ENCODE measurements at regions not wholly inside any gene's neighbourhood (a gene's known extent, or its start where the extent isn't known, plus 50 kb on each side); places are given as distances from the start of the nearest gene placed in this dataset.
"Not testable (repeated sequence)": the region's sequence is repeated elsewhere in the genome, so short reads cannot be mapped to it uniquely, and the experiment has no call there.

- no peak overlapping the region for H3K27ac ChIP-seq (ENCODE audit: low read length)
- no CpG with 5 or more reads among the region's 1 CpG for WGBS (ENCODE audit: insufficient coverage, insufficient read length)
- no peak for DNase-seq (ENCODE audit: low read depth, low spot score)
- no peaks in the 10 kb centered on the region for H3K36me3 ChIP-seq (ENCODE audit: control insufficient read depth, insufficient read depth, low read length)
- H3K9me3 ChIP-seq (ENCODE audit: control insufficient read depth, insufficient read depth, low read length): no peaks in the 10 kb centered on the region
- H3K4me3 ChIP-seq (ENCODE audit: low read length): no peak overlapping the region
- H3K27me3 ChIP-seq (ENCODE audit: control insufficient read depth, insufficient read depth, low read length): no peaks in the 10 kb centered on the region
- H3K4me1 ChIP-seq (ENCODE audit: control insufficient read depth, insufficient read depth, low read length): no peaks in the 10 kb centered on the region
Measured at GRCh38 chr18:72986103-72986502, 118.3 kb upstream of the NETO1 start.

GRCh38 chr18:72985686-72986085, 117.9 kb upstream of the NETO1 start:
- H3K27ac ChIP-seq (ENCODE audit: low read length): no peak overlapping the region
- no peaks in the 10 kb centered on the region for H3K27me3 ChIP-seq (ENCODE audit: control insufficient read depth, insufficient read depth, low read length)
- no peak for DNase-seq (ENCODE audit: low read depth, low spot score)
- WGBS (ENCODE audit: insufficient coverage, insufficient read length): no CpG with 5 or more reads among the region's 2 CpGs
- no peaks in the 10 kb centered on the region for H3K9me3 ChIP-seq (ENCODE audit: control insufficient read depth, insufficient read depth, low read length)
- H3K4me1 ChIP-seq (ENCODE audit: control insufficient read depth, insufficient read depth, low read length): no peaks in the 10 kb centered on the region
- H3K4me3 ChIP-seq (ENCODE audit: low read length): no peak overlapping the region
- no peaks in the 10 kb centered on the region for H3K36me3 ChIP-seq (ENCODE audit: control insufficient read depth, insufficient read depth, low read length)

DNA sequence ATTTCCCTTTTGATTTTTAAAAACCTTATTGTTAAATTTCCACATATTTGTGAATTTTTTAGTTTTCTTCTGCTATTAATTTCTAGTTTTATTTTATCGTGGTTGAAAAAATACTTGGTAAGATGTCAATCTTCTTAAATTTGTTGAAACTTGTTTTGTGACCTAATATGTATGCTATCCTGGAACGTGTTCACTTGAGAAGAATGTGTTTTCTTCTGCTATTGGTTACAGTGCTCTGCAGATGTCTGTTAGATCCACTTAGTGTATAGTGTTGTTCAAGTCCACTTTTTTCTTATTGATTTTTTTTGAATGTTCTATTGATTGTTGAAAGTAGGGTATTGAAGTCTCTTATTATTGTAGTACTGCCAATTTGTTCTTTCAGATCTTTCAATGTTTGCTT, 116.5 kb upstream of the NETO1 start:
- WGBS (ENCODE audit: insufficient coverage, insufficient read length): no CpG with 5 or more reads among the region's 2 CpGs

GRCh38 chr18:72973841-72974240, 106.1 kb upstream of the NETO1 start:
- Histone ChIP-seq H3K27me3 (ENCODE audit: control insufficient read depth, insufficient read depth, low read length) (no peaks in the 10 kb centered on the region), H3K9me3 (ENCODE audit: control insufficient read depth, insufficient read depth, low read length) (no peaks in the 10 kb centered on the region), H3K4me1 (ENCODE audit: control insufficient read depth, insufficient read depth, low read length) (no peaks in the 10 kb centered on the region), H3K4me3 (ENCODE audit: low read length) (no peak overlapping the region), H3K27ac (ENCODE audit: low read length) (no peak overlapping the region), H3K36me3 (ENCODE audit: control insufficient read depth, insufficient read depth, low read length) (no peaks in the 10 kb centered on the region)
- WGBS (ENCODE audit: insufficient coverage, insufficient read length): no CpG with 5 or more reads among the region's 2 CpGs
- no peak for DNase-seq (ENCODE audit: low read depth, low spot score)

More for the DNA sequence above, 116.5 kb upstream of the NETO1 start:
- no peak for DNase-seq (ENCODE audit: low read depth, low spot score)
- Histone ChIP-seq H3K4me3 (ENCODE audit: low read length) (no peak overlapping the region), H3K27me3 (ENCODE audit: control insufficient read depth, insufficient read depth, low read length) (no peaks in the 10 kb centered on the region), H3K27ac (ENCODE audit: low read length) (no peak overlapping the region), H3K4me1 (ENCODE audit: control insufficient read depth, insufficient read depth, low read length) (no peaks in the 10 kb centered on the region), H3K9me3 (ENCODE audit: control insufficient read depth, insufficient read depth, low read length) (no peaks in the 10 kb centered on the region), H3K36me3 (ENCODE audit: control insufficient read depth, insufficient read depth, low read length) (no peaks in the 10 kb centered on the region)

DNA sequence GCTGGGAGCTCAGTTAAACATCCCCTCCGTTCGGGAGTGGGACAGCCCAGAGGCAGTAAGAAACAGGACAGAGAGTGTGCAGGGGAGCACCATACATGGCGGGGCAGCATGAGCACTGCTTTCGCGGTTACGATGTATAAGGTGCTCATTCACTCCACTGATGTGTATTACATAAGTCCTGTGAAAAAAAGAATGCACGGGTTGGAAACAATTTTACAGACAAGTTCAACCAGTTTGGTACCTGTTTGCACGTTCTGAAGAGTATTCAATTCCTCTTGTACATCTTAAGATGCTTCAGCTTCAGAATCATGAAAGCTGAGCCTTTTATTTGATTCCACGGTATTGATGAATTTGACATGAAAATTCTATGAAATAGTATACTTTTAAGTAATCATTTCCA, 97.8 kb upstream of the NETO1 start:
- no CpG with 5 or more reads among the region's 9 CpGs for WGBS (ENCODE audit: insufficient coverage, insufficient read length)
- H3K27me3 ChIP-seq (ENCODE audit: control insufficient read depth, insufficient read depth, low read length): no peaks in the 10 kb centered on the region
- H3K9me3 ChIP-seq (ENCODE audit: control insufficient read depth, insufficient read depth, low read length): no peaks in the 10 kb centered on the region
- no peak for DNase-seq (ENCODE audit: low read depth, low spot score)
- H3K4me3 ChIP-seq (ENCODE audit: low read length): no peak overlapping the region
- no peak overlapping the region for H3K27ac ChIP-seq (ENCODE audit: low read length)
- H3K36me3 ChIP-seq (ENCODE audit: control insufficient read depth, insufficient read depth, low read length): no peaks in the 10 kb centered on the region
- H3K4me1 ChIP-seq (ENCODE audit: control insufficient read depth, insufficient read depth, low read length): no peaks in the 10 kb centered on the region

- H3K9me3 ChIP-seq (ENCODE audit: control insufficient read depth, insufficient read depth, low read length); H3K27me3 ChIP-seq (ENCODE audit: control insufficient read depth, insufficient read depth, low read length); H3K4me3 ChIP-seq (ENCODE audit: low read length); H3K36me3 ChIP-seq (ENCODE audit: control insufficient read depth, insufficient read depth, low read length); H3K27ac ChIP-seq (ENCODE audit: low read length); H3K4me1 ChIP-seq (ENCODE audit: control insufficient read depth, insufficient read depth, low read length); DNase-seq (ENCODE audit: low read depth, low spot score): not testable (repeated sequence)
Measured at GRCh38 chr18:72958195-72958594, 90.4 kb upstream of the NETO1 start.

DNA sequence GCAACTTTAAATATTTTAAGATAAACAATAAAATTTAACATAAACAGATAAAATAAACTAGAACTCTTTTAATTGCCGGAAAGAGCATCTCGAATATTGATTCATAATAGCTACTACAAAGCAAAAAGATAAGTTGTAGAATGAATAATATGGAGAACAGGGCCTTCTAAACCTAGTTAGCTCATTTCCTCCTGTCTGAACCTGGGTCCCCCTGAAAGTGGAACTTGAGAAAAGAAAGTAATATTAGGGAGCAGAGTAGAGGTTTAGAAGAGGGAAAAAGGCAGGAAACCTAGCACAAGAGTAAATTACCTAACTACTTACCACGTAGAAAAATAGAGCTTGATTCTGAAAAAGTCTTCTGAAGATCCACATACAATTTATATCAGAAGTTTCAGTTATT, 80.7 kb upstream of the NETO1 start:
- H3K27ac ChIP-seq (ENCODE audit: low read length): no peak overlapping the region
- no peaks in the 10 kb centered on the region for H3K36me3 ChIP-seq (ENCODE audit: control insufficient read depth, insufficient read depth, low read length)
- H3K9me3 ChIP-seq (ENCODE audit: control insufficient read depth, insufficient read depth, low read length): no peaks in the 10 kb centered on the region
- WGBS (ENCODE audit: insufficient coverage, insufficient read length): no CpG with 5 or more reads among the region's 3 CpGs
- no peaks in the 10 kb centered on the region for H3K4me1 ChIP-seq (ENCODE audit: control insufficient read depth, insufficient read depth, low read length)
- H3K4me3 ChIP-seq (ENCODE audit: low read length): no peak overlapping the region
- no peaks in the 10 kb centered on the region for H3K27me3 ChIP-seq (ENCODE audit: control insufficient read depth, insufficient read depth, low read length)
- no peak for DNase-seq (ENCODE audit: low read depth, low spot score)

GRCh38 chr18:72942766-72943165, 75.0 kb upstream of the NETO1 start:
- no peak overlapping the region for H3K4me3 ChIP-seq (ENCODE audit: low read length)
- no peaks in the 10 kb centered on the region for H3K4me1 ChIP-seq (ENCODE audit: control insufficient read depth, insufficient read depth, low read length)
- no peak overlapping the region for H3K27ac ChIP-seq (ENCODE audit: low read length)
- no CpG with 5 or more reads among the region's 2 CpGs for WGBS (ENCODE audit: insufficient coverage, insufficient read length)
- no peaks in the 10 kb centered on the region for H3K27me3 ChIP-seq (ENCODE audit: control insufficient read depth, insufficient read depth, low read length)
- H3K9me3 ChIP-seq (ENCODE audit: control insufficient read depth, insufficient read depth, low read length): no peaks in the 10 kb centered on the region
- no peak for DNase-seq (ENCODE audit: low read depth, low spot score)
- H3K36me3 ChIP-seq (ENCODE audit: control insufficient read depth, insufficient read depth, low read length): no peaks in the 10 kb centered on the region

DNA sequence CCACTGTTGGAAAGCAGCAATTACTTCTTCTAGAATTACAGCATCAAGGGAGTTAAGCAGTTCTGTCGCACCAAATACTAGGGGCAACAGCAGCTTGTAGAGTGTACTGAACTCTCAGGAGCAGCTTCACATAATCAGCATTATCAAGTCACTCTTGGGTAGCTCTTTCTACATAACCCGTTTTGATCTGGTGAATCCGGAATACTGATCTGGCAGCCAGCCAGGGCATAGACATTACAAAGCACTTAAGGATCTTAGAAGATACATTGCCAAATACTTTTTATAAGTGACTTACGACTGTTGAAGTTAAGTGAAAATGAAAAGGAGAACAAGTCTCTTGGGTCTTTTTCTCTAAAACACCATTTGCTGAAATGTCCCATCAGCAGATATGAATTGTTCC, 73.2 kb upstream of the NETO1 start:
- Histone ChIP-seq H3K4me3 (ENCODE audit: low read length) (no peak overlapping the region), H3K36me3 (ENCODE audit: control insufficient read depth, insufficient read depth, low read length) (no peaks in the 10 kb centered on the region), H3K4me1 (ENCODE audit: control insufficient read depth, insufficient read depth, low read length) (no peaks in the 10 kb centered on the region), H3K27me3 (ENCODE audit: control insufficient read depth, insufficient read depth, low read length) (no peaks in the 10 kb centered on the region), H3K27ac (ENCODE audit: low read length) (no peak overlapping the region), H3K9me3 (ENCODE audit: control insufficient read depth, insufficient read depth, low read length) (no peaks in the 10 kb centered on the region)
- DNase-seq (ENCODE audit: low read depth, low spot score): no peak
- WGBS (ENCODE audit: insufficient coverage, insufficient read length): no CpG with 5 or more reads among the region's 4 CpGs

- no peak for DNase-seq (ENCODE audit: low read depth, low spot score)
- H3K36me3 ChIP-seq (ENCODE audit: control insufficient read depth, insufficient read depth, low read length): no peaks in the 10 kb centered on the region
- no peak overlapping the region for H3K27ac ChIP-seq (ENCODE audit: low read length)
- H3K4me3 ChIP-seq (ENCODE audit: low read length): no peak overlapping the region
- H3K4me1 ChIP-seq (ENCODE audit: control insufficient read depth, insufficient read depth, low read length): no peaks in the 10 kb centered on the region
- H3K27me3 ChIP-seq (ENCODE audit: control insufficient read depth, insufficient read depth, low read length): no peaks in the 10 kb centered on the region
- no CpG with 5 or more reads among the region's 3 CpGs for WGBS (ENCODE audit: insufficient coverage, insufficient read length)
- H3K9me3 ChIP-seq (ENCODE audit: control insufficient read depth, insufficient read depth, low read length): no peaks in the 10 kb centered on the region
Measured at GRCh38 chr18:72940509-72940908, 72.7 kb upstream of the NETO1 start.

DNA sequence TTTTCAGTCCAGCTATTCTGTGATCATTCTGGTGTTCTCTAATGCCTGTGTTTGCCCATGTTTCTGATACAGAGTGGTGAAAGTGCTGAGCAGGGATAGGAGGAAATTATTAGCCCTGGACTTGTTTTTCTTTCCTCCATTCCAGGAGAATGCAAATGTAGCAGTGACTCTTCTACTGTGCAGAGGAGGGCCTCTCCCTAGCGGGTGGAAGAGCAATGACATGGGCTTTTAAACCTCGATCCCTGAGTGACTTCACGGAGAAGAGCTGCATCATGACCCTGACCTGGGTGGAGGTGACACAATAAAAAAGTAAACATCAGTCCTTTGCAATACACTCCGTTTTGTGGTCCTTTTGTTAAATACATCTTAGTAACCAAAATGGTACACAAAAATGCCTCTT, 68.0 kb upstream of the NETO1 start:
- WGBS (ENCODE audit: insufficient coverage, insufficient read length): no CpG with 5 or more reads among the region's 4 CpGs
- Histone ChIP-seq H3K27ac (ENCODE audit: low read length) (no peak overlapping the region), H3K4me1 (ENCODE audit: control insufficient read depth, insufficient read depth, low read length) (no peaks in the 10 kb centered on the region), H3K36me3 (ENCODE audit: control insufficient read depth, insufficient read depth, low read length) (no peaks in the 10 kb centered on the region), H3K9me3 (ENCODE audit: control insufficient read depth, insufficient read depth, low read length) (no peaks in the 10 kb centered on the region), H3K27me3 (ENCODE audit: control insufficient read depth, insufficient read depth, low read length) (no peaks in the 10 kb centered on the region), H3K4me3 (ENCODE audit: low read length) (no peak overlapping the region)
- DNase-seq (ENCODE audit: low read depth, low spot score): no peak

Data from iPS DF 6.9 (cell line).